GM19468 (cell line): ENCODE measurements at regions not wholly inside any gene's neighbourhood (a gene's known extent, or its start where the extent isn't known, plus 50 kb on each side); places are given as distances from the start of the nearest gene placed in this dataset.
"Not testable (repeated sequence)": the region's sequence is repeated elsewhere in the genome, so short reads cannot be mapped to it uniquely, and the experiment has no call there.

Source experiments
- ATAC-seq: cut with Tn5 transposase; IDR thresholded peaks from one replicate; pipeline ENCODE4 v1.9.1; 2021; ENCODE audit warnings: mild to moderate bottlenecking, moderate library complexity, moderate number of reproducible peaks; ENCODE audit not compliant: unreplicated experiment; ENCODE audit errors: extremely low read depth

DNA sequence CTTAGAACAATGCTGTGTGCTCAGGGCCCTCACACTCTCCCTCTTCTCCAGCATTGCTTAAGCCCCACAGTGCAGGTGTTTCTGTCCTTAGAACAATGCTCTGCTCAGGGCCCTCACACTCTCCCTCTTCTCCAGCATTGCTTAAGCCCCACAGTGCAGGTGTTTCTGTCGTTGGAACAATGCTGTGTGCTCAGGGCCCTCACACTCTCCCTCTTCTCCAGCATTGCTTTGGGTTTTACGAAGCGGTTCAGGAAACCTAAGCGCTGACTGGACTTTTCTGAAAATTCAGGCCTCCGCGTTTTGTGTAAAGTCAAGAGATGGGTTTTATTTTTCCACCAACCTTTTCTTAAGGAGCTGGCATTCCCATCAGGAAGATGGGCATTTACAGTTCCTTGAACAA is 838.0 kb downstream of the TRIML1 start:
- not testable (repeated sequence) for ATAC-seq

DNA sequence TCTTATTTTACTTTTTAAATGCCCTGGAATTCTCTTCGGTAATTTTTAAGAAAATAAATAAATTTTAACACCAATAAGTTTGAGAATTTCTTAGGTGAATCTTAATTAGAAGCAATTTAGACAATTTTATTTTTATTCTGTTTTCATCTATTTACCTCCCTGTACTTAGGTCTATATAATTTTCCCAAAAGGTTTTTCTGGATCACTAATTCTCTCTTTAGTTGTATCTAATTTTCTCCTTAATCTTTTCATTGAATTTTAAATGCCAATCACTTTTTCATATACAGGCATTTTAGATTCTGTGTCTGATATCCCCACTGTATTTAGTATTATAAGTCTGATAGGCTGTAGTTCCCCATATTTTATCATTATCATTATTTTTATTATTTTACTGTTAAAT is 845.3 kb downstream of the TRIML1 start:
- ATAC-seq: no peak

GRCh38 chr4:188986271-188986689 is 847.0 kb downstream of the TRIML1 start:
- ATAC-seq: no peak

GRCh38 chr4:188987011-188987410 is 847.8 kb downstream of the TRIML1 start:
- ATAC-seq: no peak

GRCh38 chr4:188988131-188988530 is 848.9 kb downstream of the TRIML1 start:
- ATAC-seq: no peak

- no peak for ATAC-seq
These were observed 850.1 kb downstream of the TRIML1 start for GRCh38 chr4:188989371-188989770.

DNA sequence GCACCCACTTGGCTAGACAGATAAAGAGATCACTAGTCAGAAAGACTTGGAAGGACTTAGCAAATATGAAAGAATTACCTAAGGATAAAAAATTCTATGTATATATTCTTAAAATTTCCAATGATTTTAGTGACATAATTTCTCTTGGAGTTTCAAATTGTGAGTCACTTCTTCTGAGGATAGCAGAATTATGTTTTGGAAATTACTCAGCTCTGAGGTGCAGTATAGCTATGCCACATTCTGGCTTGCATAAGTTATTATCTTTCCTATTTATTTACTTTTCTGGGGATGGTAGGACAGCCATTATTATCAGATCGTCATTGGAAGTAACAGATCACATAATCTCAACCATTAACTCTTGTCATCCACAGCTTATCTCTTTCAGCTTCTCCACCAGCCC is 853.5 kb downstream of the TRIML1 start:
- ATAC-seq: no peak

- no peak for ATAC-seq
These were observed 854.6 kb downstream of the TRIML1 start for GRCh38 chr4:188993871-188994270.

DNA sequence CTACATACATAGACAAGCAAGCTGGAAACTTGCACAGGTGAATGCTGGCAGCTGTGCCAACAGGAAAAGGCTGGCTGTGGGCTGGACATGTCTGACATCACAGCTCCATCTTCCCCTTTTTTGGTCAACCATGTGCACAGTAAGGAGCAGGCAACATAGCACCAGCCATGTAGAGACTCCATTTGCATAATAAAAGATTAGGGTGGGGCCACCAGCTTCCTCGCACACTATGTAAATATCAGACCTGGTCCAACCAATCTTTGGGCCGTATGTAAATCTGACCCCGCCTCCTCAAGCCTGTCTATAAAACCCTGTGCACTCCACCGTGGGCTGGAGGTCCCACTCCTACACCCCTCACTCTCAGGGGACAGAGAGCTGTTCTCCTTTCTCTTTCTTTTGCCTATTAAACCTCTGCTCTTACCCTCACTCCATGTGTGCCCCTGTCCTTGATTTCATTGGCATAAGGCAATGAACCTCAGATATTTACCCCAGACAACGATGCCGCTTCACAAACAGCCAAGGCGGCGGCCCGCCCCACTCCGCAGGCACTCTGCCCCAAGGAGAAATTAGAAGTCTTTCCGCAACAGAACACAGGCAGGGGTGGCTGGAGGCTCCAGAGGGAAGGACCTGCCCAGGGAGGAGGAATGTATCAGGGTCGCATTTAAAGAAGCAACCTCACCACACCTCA is 862.2 kb downstream of the TRIML1 start:
- no peak for ATAC-seq

DNA sequence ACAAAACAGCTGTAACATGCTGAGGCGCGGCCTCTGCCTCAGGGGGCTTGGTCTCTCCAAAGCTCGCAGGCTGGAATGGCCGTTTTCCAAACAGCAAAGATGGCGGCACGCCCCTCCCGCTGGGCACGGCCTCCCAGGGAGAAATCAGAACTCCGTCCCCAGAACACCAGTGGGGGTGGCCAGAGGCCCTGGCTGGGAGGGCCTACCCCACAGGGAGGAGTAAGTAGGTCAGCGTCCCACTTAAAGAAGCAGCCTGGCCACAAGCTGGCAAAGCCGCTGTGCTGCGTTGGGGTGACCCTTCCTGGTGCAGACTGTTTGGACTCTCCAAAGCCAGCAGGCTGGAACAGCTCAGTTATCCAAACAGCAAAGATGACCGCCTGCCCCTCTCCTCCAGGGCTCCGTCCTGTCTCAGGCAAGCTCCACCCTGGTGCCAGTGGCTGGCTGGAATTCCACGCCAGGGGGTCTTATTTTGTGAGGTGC is 862.8 kb downstream of the TRIML1 start:
- no peak for ATAC-seq

GRCh38 chr4:189002475-189002874 is 863.2 kb downstream of the TRIML1 start:
- ATAC-seq: no peak

DNA sequence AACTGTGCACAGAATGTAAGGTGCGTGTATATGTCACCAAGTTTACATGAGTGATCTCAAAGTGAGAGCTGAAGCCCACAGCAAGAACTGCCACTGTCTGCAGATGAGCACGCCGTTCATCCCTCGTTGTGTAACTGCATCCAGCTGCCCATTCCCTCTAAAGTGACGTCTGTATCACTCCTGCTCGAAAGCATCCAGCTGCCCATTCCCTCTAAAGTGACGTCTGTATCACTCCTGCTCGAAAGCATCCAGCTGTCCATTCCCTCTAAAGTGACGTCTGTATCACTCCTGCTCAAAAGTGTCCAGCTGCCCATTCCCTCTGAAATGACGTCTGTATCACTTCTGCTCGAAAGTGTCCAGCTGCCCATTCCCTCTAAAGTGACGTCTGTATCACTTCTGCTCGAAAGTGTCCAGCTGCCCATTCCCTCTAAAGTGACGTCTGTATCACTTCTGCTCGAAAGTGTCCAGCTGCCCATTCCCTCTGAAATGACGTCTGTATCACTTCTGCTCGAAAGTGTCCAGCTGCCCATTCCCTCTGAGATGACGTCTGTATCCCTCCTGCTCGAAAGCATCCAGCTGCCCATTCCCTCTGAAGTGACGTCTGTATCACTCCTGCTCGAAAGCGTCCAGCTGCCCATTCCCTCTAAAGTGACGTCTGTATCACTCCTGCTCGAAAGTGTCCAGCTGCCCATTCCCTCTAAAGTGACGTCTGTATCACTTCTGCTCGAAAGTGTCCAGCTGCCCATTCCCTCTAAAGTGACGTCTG is 871.4 kb downstream of the TRIML1 start:
- not testable (repeated sequence) for ATAC-seq

DNA sequence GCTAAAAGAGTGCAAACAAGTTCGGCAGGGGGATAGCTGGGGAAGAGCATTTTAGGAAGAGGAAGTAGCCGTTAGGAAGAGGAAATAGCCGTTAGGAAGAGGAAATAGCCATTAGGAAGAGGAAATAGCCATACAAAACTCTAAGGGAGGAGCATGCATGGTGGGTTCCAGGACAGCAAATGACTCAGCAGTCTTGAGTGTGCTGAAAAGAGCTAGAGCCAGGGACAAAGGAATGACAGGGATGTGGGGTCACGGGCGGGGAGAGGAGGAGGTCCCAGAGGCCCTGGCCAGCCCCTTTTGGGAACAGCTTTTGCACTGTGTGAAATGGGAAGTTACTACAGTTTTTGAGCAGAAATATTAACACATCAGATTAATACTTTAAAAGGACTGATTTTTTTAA is 882.6 kb downstream of the TRIML1 start:
- no peak for ATAC-seq

DNA sequence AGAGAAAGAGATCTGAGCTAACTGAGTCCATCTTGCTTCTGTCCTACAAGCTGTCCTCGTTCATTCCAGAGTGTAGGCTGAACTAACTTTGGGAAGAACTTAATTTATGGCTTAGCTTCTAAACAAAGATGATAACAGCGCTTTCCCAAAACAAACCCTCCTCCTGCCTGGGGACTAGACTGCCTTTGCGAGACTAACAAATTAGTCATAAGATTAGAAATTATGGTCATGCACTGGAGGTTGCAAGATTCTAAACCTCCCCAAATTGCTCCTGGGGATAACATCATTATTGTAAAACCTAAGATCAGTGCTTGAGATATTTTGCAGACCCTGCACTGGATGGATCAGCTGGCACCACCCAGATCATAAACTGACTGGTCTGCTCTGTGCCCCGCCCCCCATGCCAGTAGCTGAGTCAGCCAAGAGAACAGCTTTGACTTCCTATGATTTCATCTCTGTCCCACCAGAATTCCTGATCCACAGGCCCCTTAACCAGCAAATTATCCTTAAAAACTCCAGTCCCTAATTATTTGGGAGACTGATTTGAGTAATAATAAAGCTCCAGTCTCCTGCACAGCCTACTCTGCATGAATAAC is 883.3 kb downstream of the TRIML1 start:
- no peak for ATAC-seq

GRCh38 chr4:189029976-189030504 is 890.8 kb downstream of the TRIML1 start:
- ATAC-seq: no peak

GRCh38 chr4:189032606-189033338 is 893.5 kb downstream of the TRIML1 start:
- no peak for ATAC-seq

- ATAC-seq: no peak
These were observed 894.6 kb downstream of the TRIML1 start for GRCh38 chr4:189033801-189034347.

DNA sequence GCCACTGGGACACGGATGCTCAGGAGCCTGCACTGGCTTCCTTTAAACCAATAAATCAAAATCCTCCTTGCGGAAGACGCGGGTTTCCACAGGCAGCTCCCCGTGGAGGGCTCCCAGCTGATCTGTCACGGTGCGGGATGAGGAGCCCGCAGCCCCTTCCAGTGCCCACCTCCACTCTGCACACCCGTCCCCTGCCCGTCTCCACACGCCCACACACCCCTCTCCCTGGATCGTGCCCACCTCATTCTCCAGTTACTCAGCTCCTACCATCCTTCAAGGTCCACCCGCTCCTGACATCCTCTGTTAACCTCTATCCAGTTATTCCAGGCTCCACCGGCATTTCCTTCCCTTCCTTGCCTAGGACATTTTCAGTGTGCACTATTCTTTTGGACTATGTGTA is 895.9 kb downstream of the TRIML1 start:
- no peak for ATAC-seq

DNA sequence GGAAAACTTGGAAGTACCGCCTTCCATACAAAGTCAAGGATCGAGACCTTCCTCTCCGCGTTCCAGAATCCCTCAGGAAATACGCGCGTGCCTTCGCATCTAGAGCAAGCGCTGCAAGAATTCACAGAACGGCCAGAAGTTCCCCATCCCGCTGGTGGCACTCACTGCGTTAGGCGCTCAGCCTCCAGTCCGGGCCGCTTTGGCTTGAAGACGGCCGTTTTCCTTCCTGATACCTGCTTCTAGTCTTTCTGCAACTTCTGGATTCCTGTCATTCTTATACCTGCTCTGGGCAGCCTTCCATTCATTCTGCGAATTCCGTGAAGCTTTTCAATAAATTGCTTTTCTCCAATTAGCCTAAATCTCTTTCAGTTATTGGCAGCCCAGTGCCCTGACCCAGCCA is 896.4 kb downstream of the TRIML1 start:
- no peak for ATAC-seq

- ATAC-seq: no peak
These were observed 897.7 kb downstream of the TRIML1 start for GRCh38 chr4:189036906-189037305.
